ENCODE measurements at regions not wholly inside any gene's neighbourhood (a gene's known extent, or its start where the extent isn't known, plus 50 kb on each side); places are given as distances from the start of the nearest gene placed in this dataset.

GRCh38 chr11:30762188-30762587, 176.0 kb upstream of the MPPED2 start:
- TF ChIP-seq EZH2 (IDR thresholded peaks at IDR 0.05) (no peak), EZH2phosphoT487 (IDR thresholded peaks at IDR 0.05) (no peak), CTCF (IDR thresholded peaks at IDR 0.05) (no peak)

All from neural progenitor cell (in vitro differentiated cells).